Retinal pigment epithelial cell (primary cell): ENCODE measurements at regions not wholly inside any gene's neighbourhood (a gene's known extent, or its start where the extent isn't known, plus 50 kb on each side); places are given as distances from the start of the nearest gene placed in this dataset.

Source experiments
- DNase-seq: peaks from one replicate; pipeline ENCODE4 v3.0.0-alpha.2; 2010; ENCODE audit warnings: low read depth
- H3K4me3 ChIP-seq: 2 replicates; pipeline ENCODE4 v1.5.1; 2011; ENCODE audit warnings: mild to moderate bottlenecking, low read length, control low read depth, moderate library complexity
- CTCF ChIP-seq: conservative IDR thresholded peaks from 2 replicates; pipeline ENCODE4 v1.5.1; 2011; ENCODE audit warnings: low read depth, low read length, control low read depth, inconsistent platforms

GRCh38 chr18:34025191-34025801 is 199.4 kb downstream of the NOL4 start:
- no peak overlapping the region for H3K4me3 ChIP-seq
- no peak for DNase-seq
- no peak for TF ChIP-seq CTCF

GRCh38 chr18:34023471-34023870 is 201.2 kb downstream of the NOL4 start:
- no peak for DNase-seq
- no peak for TF ChIP-seq CTCF
- H3K4me3 ChIP-seq: no peak overlapping the region

GRCh38 chr18:34018336-34018735 is 206.4 kb downstream of the NOL4 start:
- TF ChIP-seq CTCF: no peak
- no peak overlapping the region for H3K4me3 ChIP-seq

GRCh38 chr18:34003687-34004086 is 221.0 kb downstream of the NOL4 start:
- TF ChIP-seq CTCF: no peak
- DNase-seq: no peak
- no peak overlapping the region for H3K4me3 ChIP-seq

More at GRCh38 chr18:34018336-34018735, 206.4 kb downstream of the NOL4 start:
- DNase-seq: no peak

GRCh38 chr18:34002130-34002529 is 222.6 kb downstream of the NOL4 start:
- no peak for TF ChIP-seq CTCF
- DNase-seq: no peak
- no peak overlapping the region for H3K4me3 ChIP-seq

- no peak overlapping the region for H3K4me3 ChIP-seq
- TF ChIP-seq CTCF: no peak
- DNase-seq: no peak
Observed at GRCh38 chr18:34001376-34001775, 223.3 kb downstream of the NOL4 start.

GRCh38 chr18:33987206-33987605 is 237.5 kb downstream of the NOL4 start:
- no peak for TF ChIP-seq CTCF
- no peak overlapping the region for H3K4me3 ChIP-seq
- DNase-seq: peak; percentile 92
